Rectal smooth muscle tissue (tissue), 1 donor: ENCODE measurements at regions not wholly inside any gene's neighbourhood (a gene's known extent, or its start where the extent isn't known, plus 50 kb on each side); places are given as distances from the start of the nearest gene placed in this dataset.
"Not testable (repeated sequence)": the region's sequence is repeated elsewhere in the genome, so short reads cannot be mapped to it uniquely, and the experiment has no call there.

Source experiments
- H3K27ac ChIP-seq: one replicate; pipeline ENCODE4 v1.7.0; 2013; ENCODE audit warnings: low read depth, low read length, inconsistent platforms
- H3K27me3 ChIP-seq: one replicate; pipeline ENCODE4 v1.7.0; 2013; ENCODE audit warnings: low read length; ENCODE audit not compliant: control insufficient read depth, insufficient read depth
- H3K36me3 ChIP-seq: one replicate; pipeline ENCODE4 v1.7.0; 2013; ENCODE audit warnings: low read length; ENCODE audit not compliant: control insufficient read depth, insufficient read depth
- H3K4me1 ChIP-seq: one replicate; pipeline ENCODE4 v1.7.0; 2013; ENCODE audit warnings: low read length; ENCODE audit not compliant: control insufficient read depth, insufficient read depth
- H3K4me3 ChIP-seq: one replicate; pipeline ENCODE4 v1.7.0; 2013; ENCODE audit warnings: low read length
- H3K9ac ChIP-seq: one replicate; pipeline ENCODE4 v1.7.0; 2013; ENCODE audit warnings: low read length

- H3K9ac ChIP-seq, result no peak overlapping the region
- H3K4me1 ChIP-seq, result no peaks in the 10 kb centered on the region
- no peak overlapping the region for H3K27ac ChIP-seq
- no peaks in the 10 kb centered on the region for H3K36me3 ChIP-seq
- no peaks in the 10 kb centered on the region for H3K27me3 ChIP-seq
- H3K4me3 ChIP-seq, result no peak overlapping the region
Measured at GRCh38 chr1:60612790-60613189, 469.6 kb upstream of the NFIA start.

- H3K36me3 ChIP-seq, H3K27ac ChIP-seq, H3K4me1 ChIP-seq, H3K27me3 ChIP-seq, H3K4me3 ChIP-seq, H3K9ac ChIP-seq: not testable (repeated sequence)
Measured at GRCh38 chr1:60606921-60607320, 475.4 kb upstream of the NFIA start.

- H3K27ac ChIP-seq, result no peak overlapping the region
- no peaks in the 10 kb centered on the region for H3K4me1 ChIP-seq
- H3K36me3 ChIP-seq, result no peaks in the 10 kb centered on the region
- no peaks in the 10 kb centered on the region for H3K27me3 ChIP-seq
- H3K4me3 ChIP-seq, result no peak overlapping the region
- no peak overlapping the region for H3K9ac ChIP-seq
Measured at GRCh38 chr1:60600532-60600931, 481.8 kb upstream of the NFIA start.

GRCh38 chr1:60599574-60599973, 482.8 kb upstream of the NFIA start:
- Histone ChIP-seq H3K27me3 (no peaks in the 10 kb centered on the region), H3K36me3 (no peaks in the 10 kb centered on the region), H3K4me3 (no peak overlapping the region), H3K27ac (no peak overlapping the region), H3K4me1 (no peaks in the 10 kb centered on the region), H3K9ac (no peak overlapping the region)

- no peaks in the 10 kb centered on the region for H3K27me3 ChIP-seq
- no peak overlapping the region for H3K9ac ChIP-seq
- H3K27ac ChIP-seq, result no peak overlapping the region
- no peaks in the 10 kb centered on the region for H3K36me3 ChIP-seq
- H3K4me3 ChIP-seq, result no peak overlapping the region
- H3K4me1 ChIP-seq, result no peaks in the 10 kb centered on the region
Measured at GRCh38 chr1:60598041-60598910, 484.1 kb upstream of the NFIA start.

DNA sequence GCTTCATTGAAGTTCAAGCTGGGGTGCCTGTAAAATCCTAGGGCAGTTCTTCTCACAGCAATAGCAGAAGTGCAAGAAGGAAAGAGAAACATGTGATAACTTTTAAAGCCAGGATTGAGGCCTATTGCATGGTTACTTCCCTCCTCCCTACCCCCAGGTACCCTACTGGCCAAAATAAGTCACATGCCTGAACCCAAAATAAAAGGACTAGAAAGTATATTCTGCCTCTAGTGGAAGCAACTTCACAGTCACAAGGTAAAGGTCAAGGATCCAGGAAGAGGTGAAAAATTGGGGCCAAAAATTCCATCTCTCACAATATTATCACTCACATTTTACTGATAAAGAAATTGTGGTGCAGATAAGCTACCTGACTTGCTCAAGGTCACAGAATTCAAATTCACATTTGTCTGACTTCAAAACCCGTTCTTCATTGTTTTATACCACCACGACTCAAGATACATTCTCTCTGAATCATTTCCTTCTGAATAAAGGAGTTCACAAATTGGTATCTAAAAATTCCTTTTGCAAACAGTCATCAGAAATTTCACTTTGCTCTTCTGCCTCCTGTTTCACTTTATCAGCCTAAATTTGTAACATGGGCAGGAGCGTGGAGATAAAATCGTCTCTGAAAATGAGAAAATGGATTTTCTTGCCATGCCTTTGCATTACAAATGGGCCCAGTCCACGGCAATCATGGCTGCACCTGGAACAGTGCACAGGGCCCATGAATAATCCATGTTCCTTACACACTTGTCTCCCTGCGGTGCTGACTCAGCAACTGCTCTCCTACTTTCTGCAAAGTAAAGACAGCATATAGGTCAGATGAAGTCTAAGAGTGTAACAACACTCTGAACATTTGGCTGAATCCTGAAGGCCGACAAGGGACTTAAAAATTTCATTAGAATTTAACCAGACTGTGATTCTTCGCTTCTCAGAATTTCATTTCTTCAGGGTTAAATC, 485.3 kb upstream of the NFIA start:
- no peaks in the 10 kb centered on the region for H3K4me1 ChIP-seq

GRCh38 chr1:60591583-60591982, 490.8 kb upstream of the NFIA start:
- no peaks in the 10 kb centered on the region for H3K36me3 ChIP-seq
- no peak overlapping the region for H3K9ac ChIP-seq
- no peak overlapping the region for H3K4me3 ChIP-seq
- no peaks in the 10 kb centered on the region for H3K27me3 ChIP-seq
- no peak overlapping the region for H3K27ac ChIP-seq
- H3K4me1 ChIP-seq, result no peaks in the 10 kb centered on the region

More for the DNA sequence above, 485.3 kb upstream of the NFIA start:
- H3K4me3 ChIP-seq, result no peak overlapping the region
- no peaks in the 10 kb centered on the region for H3K36me3 ChIP-seq
- H3K27ac ChIP-seq, result no peak overlapping the region
- no peak overlapping the region for H3K9ac ChIP-seq
- H3K27me3 ChIP-seq, result no peaks in the 10 kb centered on the region

- Histone ChIP-seq H3K9ac (no peak overlapping the region), H3K4me1 (no peaks in the 10 kb centered on the region), H3K36me3 (no peaks in the 10 kb centered on the region), H3K4me3 (no peak overlapping the region), H3K27ac (no peak overlapping the region), H3K27me3 (no peaks in the 10 kb centered on the region)
Measured at GRCh38 chr1:60589916-60590315, 492.4 kb upstream of the NFIA start.

GRCh38 chr1:60589046-60589748, 493.2 kb upstream of the NFIA start:
- Histone ChIP-seq H3K9ac (no peak overlapping the region), H3K4me3 (no peak overlapping the region), H3K4me1 (no peaks in the 10 kb centered on the region), H3K36me3 (no peaks in the 10 kb centered on the region), H3K27me3 (no peaks in the 10 kb centered on the region), H3K27ac (no peak overlapping the region)

DNA sequence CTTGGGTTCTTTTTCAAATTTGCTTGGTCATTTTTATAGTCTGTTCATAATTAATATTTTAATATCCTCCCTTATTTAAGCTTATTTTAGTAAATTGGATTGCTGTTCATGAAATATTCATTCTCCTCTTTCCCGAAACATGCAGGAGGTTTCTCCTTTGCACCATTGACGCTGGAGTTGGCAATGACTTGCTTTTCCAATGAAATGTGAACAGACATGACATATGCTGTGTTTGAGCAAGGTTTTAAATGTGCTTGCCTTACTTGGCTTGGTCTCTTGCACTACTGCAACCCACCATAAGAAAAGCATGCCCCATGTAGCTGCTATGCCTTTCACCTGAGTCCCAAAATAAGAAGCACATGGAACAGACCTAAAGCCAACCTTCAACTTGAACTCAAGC, 498.0 kb upstream of the NFIA start:
- Histone ChIP-seq H3K4me1 (no peaks in the 10 kb centered on the region), H3K27ac (no peak overlapping the region), H3K4me3 (no peak overlapping the region)

DNA sequence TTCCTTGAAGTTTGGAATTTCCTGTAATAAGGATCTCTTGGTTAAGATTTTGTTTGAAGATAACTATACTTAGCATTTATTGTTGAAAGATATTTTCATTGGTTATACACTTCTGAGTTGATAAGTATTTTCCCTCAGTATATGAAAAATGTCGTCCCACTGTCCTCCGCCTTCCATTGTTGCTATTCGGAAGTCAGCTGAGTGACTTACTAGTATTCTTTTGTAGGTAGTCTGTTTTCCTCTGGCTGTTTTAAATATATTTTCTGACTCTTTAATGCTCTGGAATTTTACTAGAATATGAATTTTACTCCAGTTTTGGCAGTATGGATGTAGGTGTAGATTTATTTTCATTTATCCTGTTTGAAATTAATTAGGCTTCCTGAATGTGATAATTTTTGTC, 498.7 kb upstream of the NFIA start:
- H3K4me1 ChIP-seq, result no peaks in the 10 kb centered on the region
- H3K27ac ChIP-seq, result no peak overlapping the region
- no peak overlapping the region for H3K4me3 ChIP-seq
- H3K27me3 ChIP-seq, result no peaks in the 10 kb centered on the region
- no peaks in the 10 kb centered on the region for H3K36me3 ChIP-seq
- no peak overlapping the region for H3K9ac ChIP-seq

More for the DNA sequence above, 498.0 kb upstream of the NFIA start:
- H3K9ac ChIP-seq, result no peak overlapping the region
- no peaks in the 10 kb centered on the region for H3K36me3 ChIP-seq
- H3K27me3 ChIP-seq, result no peaks in the 10 kb centered on the region
